HG02763 (cell line): ENCODE measurements at regions not wholly inside any gene's neighbourhood (a gene's known extent, or its start where the extent isn't known, plus 50 kb on each side); places are given as distances from the start of the nearest gene placed in this dataset.
"Not testable (repeated sequence)": the region's sequence is repeated elsewhere in the genome, so short reads cannot be mapped to it uniquely, and the experiment has no call there.

Experiments
- ATAC-seq: cut with Tn5 transposase; IDR thresholded peaks from one replicate; pipeline ENCODE4 v1.9.1; 2021; ENCODE audit warnings: mild to moderate bottlenecking, moderate library complexity; ENCODE audit not compliant: unreplicated experiment

GRCh38 chr13:43946281-43946680, 66.6 kb downstream of the LACC1 start:
- ATAC-seq, result no peak

DNA sequence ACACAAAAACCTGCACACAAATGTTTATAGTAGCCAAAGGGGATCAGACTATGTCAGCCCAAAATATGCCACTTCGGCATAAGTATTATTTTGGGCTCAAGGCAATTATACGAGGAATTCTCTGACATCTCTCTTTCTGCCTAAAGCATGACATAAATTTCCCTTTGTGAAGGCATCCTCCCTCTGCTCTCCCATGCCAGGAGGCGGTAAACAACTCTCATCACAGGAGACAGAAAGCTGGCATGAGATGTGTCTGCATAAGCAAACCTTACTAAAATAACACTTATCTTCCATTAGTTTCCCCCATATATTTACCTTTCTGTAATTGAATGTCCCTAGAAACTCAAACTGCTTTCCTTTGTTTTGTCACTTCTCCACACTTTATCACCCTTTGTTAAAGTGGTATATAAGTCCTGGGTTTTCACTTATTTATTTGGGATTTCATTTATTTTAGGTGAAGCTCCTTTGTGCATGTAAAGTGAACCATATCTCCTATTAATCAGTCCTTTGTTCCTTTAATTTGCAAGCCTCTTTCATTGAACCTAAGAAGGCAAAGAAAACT, 68.3 kb downstream of the LACC1 start:
- no peak for ATAC-seq

DNA sequence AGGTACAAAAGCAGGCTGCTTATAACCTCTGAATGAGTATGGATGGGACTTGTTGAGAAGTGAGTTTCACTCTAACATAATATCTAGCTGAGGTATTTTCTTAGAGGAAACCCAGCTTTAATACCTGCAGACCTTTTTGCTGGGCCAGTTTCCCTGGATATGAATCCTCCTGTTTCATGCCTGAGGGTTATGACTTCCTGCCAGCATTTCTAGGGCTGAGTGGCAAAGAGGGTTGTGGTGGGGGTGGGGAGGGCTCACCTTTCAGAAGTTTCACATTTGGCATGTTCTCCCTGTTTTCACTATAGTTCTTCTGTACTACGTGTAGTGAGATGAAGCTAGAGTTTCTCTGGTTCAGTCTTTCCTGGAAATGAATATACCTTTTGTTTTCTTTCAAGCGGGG, 73.7 kb downstream of the LACC1 start:
- ATAC-seq, result no peak

DNA sequence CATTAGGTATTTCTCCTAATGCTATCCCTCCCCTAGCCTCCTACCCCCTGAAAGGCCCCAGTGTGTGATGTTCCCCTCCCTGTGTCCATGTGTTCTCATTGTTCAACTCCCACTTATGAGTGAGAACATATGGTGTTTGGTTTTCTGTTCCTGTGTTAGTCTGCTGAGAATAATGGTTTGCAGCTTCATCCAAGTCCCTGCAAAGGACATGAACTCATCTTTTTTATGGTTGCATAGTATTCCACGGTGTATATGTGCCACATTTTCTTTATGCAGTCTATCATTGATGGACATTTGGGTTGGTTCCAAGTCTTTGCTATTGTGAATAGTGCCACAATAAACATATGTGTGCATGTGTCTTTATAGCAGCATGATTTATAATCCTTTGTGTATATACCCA, 77.3 kb downstream of the LACC1 start:
- ATAC-seq, result not testable (repeated sequence)

- no peak for ATAC-seq
Observed at GRCh38 chr13:43959291-43959690, 79.6 kb downstream of the LACC1 start.

DNA sequence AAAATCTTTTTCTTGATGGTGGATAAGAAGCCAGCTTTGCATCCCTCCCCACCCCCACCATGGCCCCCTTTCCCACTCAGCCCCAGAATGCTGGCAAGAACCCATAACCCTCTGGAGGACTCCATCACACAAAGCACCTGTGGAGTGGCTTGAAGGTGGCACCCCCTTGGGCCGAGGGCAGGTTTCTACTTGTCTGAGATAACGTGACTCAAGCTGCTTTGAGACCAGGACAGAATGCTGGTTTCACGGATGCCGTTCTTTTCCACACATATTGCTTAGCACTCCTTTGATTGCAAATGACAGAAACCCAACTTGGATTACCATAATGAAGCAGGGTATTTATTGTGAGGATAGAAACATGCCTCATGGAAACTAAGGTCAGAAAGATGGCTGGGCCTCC, 82.2 kb downstream of the LACC1 start:
- no peak for ATAC-seq

- no peak for ATAC-seq
Observed at GRCh38 chr13:43963726-43964125, 84.0 kb downstream of the LACC1 start.

DNA sequence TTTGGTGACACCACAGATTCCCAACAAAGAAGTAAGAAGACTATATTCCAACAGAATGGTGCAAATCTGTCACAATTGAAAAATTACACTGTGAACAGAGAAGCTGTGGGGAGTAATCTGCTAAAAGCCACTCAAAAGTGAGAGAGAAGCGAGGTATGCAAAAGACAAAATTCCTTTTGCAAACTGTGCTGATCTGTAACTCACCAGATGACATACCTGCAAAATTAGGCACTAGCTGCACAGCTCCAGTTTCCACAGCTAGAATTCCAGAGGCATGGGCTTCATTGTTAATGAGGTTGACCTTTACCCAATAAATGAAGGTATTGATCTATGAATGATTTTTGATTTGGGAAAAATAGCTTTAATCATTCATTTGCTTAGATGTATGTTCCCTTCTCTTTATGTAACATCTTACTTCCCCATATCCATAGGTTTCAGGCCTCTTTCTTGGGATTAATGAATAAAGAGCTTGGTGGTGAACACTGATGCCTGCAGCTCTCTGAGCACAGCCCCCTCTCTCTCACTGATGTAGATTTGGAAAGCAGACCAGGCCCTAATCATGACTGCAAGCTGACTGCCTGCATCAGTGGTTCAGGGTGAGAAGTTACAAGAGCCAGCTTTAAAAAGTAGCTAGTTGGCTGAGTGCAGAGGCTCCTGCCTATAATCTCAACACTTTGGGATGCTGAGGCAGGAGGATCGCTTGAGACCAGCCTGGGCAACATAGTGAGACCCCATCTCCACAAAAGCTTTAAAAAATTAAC, 85.2 kb downstream of the LACC1 start:
- no peak for ATAC-seq

GRCh38 chr13:43965459-43965845, 85.7 kb downstream of the LACC1 start:
- ATAC-seq, result no peak

DNA sequence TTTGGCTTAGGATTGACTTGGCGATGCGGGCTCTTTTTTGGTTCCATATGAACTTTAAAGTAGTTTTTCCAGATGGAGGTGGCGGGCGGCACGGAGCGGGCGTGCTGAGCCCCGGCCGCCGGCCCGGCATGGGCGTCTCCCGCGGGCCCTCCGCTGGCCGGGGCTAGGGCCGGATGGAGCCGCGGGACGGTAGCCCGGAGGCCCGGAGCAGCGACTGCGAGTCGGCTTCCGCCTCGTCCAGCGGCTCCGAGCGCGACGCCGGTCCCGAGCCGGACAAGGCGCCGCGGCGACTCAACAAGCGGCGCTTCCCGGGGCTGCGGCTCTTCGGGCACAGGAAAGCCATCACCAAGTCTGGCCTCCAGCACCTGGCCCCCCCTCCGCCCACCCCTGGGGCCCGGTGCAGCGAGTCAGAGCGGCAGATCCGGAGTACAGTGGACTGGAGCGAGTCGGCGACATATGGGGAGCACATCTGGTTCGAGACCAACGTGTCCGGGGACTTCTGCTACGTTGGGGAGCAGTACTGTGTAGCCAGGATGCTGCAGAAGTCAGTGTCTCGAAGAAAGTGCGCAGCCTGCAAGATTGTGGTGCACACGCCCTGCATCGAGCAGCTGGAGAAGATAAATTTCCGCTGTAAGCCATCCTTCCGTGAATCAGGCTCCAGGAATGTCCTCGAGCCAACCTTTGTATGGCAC, 88.7 kb downstream of the LACC1 start:
- not testable (repeated sequence) for ATAC-seq

DNA sequence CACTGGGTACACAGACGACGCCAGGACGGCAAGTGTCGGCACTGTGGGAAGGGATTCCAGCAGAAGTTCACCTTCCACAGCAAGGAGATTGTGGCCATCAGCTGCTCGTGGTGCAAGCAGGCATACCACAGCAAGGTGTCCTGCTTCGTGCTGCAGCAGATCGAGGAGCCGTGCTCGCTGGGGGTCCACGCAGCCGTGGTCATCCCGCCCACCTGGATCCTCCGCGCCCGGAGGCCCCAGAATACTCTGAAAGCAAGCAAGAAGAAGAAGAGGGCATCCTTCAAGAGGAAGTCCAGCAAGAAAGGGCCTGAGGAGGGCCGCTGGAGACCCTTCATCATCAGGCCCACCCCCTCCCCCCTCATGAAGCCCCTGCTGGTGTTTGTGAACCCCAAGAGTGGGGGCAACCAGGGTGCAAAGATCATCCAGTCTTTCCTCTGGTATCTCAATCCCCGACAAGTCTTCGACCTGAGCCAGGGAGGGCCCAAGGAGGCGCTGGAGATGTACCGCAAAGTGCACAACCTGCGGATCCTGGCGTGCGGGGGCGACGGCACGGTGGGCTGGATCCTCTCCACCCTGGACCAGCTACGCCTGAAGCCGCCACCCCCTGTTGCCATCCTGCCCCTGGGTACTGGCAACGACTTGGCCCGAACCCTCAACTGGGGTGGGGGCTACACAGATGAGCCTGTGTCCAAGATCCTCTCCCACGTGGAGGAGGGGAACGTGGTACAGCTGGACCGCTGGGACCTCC, 89.4 kb downstream of the LACC1 start:
- not testable (repeated sequence) for ATAC-seq

DNA sequence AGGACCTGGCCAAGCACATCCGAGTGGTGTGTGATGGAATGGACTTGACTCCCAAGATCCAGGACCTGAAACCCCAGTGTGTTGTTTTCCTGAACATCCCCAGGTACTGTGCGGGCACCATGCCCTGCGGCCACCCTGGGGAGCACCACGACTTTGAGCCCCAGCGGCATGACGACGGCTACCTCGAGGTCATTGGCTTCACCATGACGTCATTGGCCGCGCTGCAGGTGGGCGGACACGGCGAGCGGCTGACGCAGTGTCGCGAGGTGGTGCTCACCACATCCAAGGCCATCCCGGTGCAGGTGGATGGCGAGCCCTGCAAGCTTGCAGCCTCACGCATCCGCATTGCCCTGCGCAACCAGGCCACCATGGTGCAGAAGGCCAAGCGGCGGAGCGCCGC, 90.2 kb downstream of the LACC1 start:
- ATAC-seq, result not testable (repeated sequence)

DNA sequence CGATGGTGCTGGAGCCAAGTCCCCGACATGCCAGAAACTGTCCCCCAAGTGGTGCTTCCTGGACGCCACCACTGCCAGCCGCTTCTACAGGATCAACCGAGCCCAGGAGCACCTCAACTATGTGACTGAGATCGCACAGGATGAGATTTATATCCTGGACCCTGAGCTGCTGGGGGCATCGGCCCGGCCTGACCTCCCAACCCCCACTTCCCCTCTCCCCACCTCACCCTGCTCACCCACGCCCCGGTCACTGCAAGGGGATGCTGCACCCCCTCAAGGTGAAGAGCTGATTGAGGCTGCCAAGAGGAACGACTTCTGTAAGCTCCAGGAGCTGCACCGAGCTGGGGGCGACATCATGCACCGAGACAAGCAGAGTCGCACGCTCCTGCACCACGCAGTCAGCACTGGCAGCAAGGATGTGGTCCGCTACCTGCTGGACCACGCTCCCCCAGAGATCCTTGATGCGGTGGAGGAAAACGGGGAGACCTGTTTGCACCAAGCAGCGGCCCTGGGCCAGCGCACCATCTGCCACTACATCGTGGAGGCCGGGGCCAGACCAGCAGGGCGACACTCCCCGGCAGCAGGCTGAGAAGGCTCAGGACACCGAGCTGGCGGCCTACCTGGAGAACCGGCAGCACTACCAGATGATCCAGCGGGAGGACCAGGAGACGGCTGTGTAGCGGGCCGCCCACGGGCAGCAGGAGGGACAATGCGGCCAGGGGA, 91.0 kb downstream of the LACC1 start:
- ATAC-seq, result not testable (repeated sequence)

GRCh38 chr13:43971324-43971723, 91.6 kb downstream of the LACC1 start:
- not testable (repeated sequence) for ATAC-seq

DNA sequence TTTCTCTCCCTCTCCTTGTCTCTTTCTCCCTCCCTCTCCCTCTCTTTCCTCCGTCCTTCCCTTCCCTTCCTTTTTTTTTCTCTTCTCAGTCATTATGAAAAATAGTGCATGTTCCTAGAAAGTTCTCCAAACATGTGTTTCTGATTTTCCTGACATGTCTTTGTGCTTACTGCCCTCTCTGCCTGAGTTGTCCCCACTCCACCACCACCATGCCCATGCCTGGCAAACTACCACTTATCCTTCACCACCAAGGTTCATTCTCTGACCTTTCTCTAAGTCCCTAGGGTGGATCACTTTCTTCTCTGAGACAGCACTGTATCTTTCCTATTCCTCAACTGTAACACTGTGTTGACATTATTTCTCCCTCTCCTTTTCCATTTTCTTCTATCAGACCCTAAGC, 98.2 kb downstream of the LACC1 start:
- ATAC-seq, result no peak

DNA sequence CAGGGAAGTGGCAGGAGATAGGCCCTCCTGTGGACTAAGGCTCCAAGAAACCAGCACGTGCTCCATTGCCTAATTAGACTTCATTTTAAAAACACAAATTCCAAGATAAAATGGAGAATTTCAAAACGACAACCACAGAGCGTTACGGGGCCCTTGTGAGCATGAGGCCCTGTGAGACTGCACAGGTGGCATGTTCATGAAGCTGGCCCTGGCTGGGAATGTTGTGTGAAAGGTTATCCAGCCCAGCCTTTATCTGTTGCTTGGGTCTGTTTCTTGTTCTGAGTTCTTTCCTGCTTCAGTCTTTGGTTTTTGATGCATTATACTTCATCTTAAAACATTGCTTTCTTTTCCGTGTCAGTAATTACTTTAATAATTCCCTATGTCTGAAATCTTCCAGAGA, 99.0 kb downstream of the LACC1 start:
- ATAC-seq, result no peak

DNA sequence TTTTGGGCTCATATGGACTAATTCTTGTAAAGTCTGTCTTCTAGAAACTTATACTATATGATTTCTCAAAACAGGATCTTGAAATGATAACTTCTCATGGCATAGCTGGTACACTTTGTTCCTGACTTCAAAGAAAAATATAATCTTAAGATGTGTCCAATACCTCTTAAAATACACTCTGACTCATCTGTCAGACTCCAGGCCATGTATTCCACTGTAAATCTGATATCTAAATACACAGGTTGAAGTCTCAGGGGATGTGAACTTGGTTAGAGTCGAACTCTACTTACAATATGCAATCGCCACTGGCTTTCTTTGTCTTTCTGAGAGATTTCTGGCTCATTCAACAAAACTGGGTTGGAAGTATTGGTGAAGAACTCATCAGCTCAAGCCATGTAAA, 99.8 kb downstream of the LACC1 start:
- no peak for ATAC-seq

DNA sequence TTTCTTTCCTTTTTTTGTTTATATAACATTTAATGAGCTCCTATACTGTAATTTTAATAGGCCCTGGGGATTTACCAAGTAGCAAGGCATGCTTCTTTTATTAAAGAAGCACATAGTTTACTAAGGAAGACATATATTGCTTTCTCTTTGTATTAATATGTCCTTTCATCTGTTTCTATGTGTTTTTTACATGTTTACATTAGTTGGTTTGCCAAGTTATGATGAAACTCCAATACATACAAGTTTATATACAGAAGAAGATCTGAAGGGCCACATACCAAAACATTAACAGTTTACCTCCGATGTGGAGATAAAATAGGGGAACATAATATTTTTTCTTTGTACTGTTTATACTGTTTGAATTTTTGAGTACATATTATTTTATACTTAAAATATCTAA, 100.9 kb downstream of the LACC1 start:
- ATAC-seq, result no peak

DNA sequence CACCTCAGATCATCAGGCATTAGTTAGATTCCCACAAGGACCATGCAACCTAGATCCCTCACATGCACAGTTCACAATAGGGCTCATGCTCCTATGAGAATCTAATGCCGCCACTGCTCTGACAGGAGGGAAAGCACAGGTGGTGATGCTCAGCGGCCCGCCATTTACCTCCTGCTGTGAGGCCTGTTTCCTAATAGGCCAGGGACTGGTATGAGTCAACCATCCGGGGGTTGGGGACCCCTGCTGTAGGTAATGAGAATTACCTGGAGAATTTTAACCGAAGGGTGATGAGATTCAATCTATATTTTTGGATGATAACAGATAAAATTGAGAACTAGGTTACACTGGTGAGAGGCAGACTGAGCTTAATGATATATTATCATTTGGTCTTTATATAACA, 101.4 kb downstream of the LACC1 start:
- ATAC-seq, result no peak

- no peak for ATAC-seq
Observed at GRCh38 chr13:43981512-43982301, 102.0 kb downstream of the LACC1 start.
